ENCODE measurements at regions not wholly inside any gene's neighbourhood (a gene's known extent, or its start where the extent isn't known, plus 50 kb on each side); places are given as distances from the start of the nearest gene placed in this dataset.

GRCh38 chr22:27123880-27124279 lies 466.5 kb downstream of the MIAT start:
- TF ChIP-seq EZH2 (IDR thresholded peaks at IDR 0.05; ENCODE audit: borderline replicate concordance, low read length) = no peak
- no peak for TF ChIP-seq CTCF (IDR thresholded peaks at IDR 0.05; ENCODE audit: low read length)

Data from OCI-LY1 (cell line).